GM23248 (cell line): ENCODE measurements at regions not wholly inside any gene's neighbourhood (a gene's known extent, or its start where the extent isn't known, plus 50 kb on each side); places are given as distances from the start of the nearest gene placed in this dataset.

Experiments
- DNase-seq: peaks from one replicate; pipeline ENCODE4 v3.0.0-alpha.2; 2015
- H2AFZ ChIP-seq: fragments of 200-600 bp; sonication (generic); 2 replicates; pipeline ENCODE4 v1.6.1; 2016; ENCODE audit warnings: antibody characterized with exemption
- H3F3A ChIP-seq: fragments of 200-600 bp; sonication (generic); 2 replicates; pipeline ENCODE4 v1.6.1; 2016; ENCODE audit warnings: mild to moderate bottlenecking, antibody characterized with exemption, mixed run types; ENCODE audit not compliant: insufficient read depth
- H3K27ac ChIP-seq: fragments of 200-600 bp; sonication (generic); 2 replicates; pipeline ENCODE4 v1.5.1; 2016; ENCODE audit warnings: mild to moderate bottlenecking
- H3K27me3 ChIP-seq: fragments of 200-600 bp; sonication (generic); replicated peaks from 2 replicates; pipeline ENCODE4 v1.6.1; 2016; ENCODE audit warnings: mild to moderate bottlenecking; ENCODE audit not compliant: insufficient read depth
- H3K36me3 ChIP-seq: fragments of 200-600 bp; sonication (generic); 2 replicates; pipeline ENCODE4 v1.6.1; 2016; ENCODE audit warnings: low read depth, mild to moderate bottlenecking
- H3K4me1 ChIP-seq: fragments of 200-600 bp; sonication (generic); 2 replicates; pipeline ENCODE4 v1.6.1; 2016; ENCODE audit warnings: mild to moderate bottlenecking; ENCODE audit not compliant: insufficient read depth
- H3K4me2 ChIP-seq: fragments of 200-600 bp; sonication (generic); one replicate; pipeline ENCODE4 v1.6.1; 2016; ENCODE audit warnings: mild to moderate bottlenecking; ENCODE audit not compliant: unreplicated experiment
- H3K4me3 ChIP-seq: fragments of 200-600 bp; sonication (generic); 2 replicates; pipeline ENCODE4 v1.5.1; 2016; ENCODE audit warnings: mild to moderate bottlenecking
- H3K79me2 ChIP-seq: fragments of 200-600 bp; sonication (generic); 2 replicates; pipeline ENCODE4 v1.6.1; 2016; ENCODE audit warnings: mild to moderate bottlenecking; ENCODE audit not compliant: insufficient read depth
- H3K9ac ChIP-seq: fragments of 200-600 bp; sonication (generic); 2 replicates; pipeline ENCODE4 v1.6.1; 2016; ENCODE audit warnings: mild to moderate bottlenecking
- H3K9me2 ChIP-seq: fragments of 200-600 bp; sonication (generic); 2 replicates; pipeline ENCODE4 v1.6.1; 2016; ENCODE audit warnings: mixed run types, mild to moderate bottlenecking, moderate library complexity; ENCODE audit not compliant: insufficient read depth
- H3K9me3 ChIP-seq: fragments of 200-600 bp; sonication (generic); one replicate; pipeline ENCODE4 v1.6.1; 2017; ENCODE audit warnings: low read depth
- H4K20me1 ChIP-seq: fragments of 200-600 bp; sonication (generic); 2 replicates; pipeline ENCODE4 v1.6.0; 2016; ENCODE audit not compliant: insufficient read depth
- EZH2 ChIP-seq: fragments of 200-600 bp; sonication (generic); IDR thresholded peaks from 2 replicates; pipeline ENCODE4 v1.6.1; 2018; ENCODE audit warnings: antibody characterized with exemption, mild to moderate bottlenecking; ENCODE audit not compliant: insufficient read depth, poor library complexity, severe bottlenecking
- EZH2phosphoT487 ChIP-seq: fragments of 200-600 bp; sonication (generic); IDR thresholded peaks from 2 replicates; pipeline ENCODE4 v1.6.1; 2018; ENCODE audit warnings: antibody characterized with exemption, moderate library complexity, mild to moderate bottlenecking, low read depth; ENCODE audit not compliant: insufficient read depth
- WGBS, 2 experiments: methylation state at CpG; one replicate each; pipeline ENCODE4 v1.1.6; 2015 to 2017; ENCODE audit warnings: low lambda C conversion rate in 2 of 2, low coverage in 1 of 2; ENCODE audit errors: missing lambda C conversion rate in 2 of 2; 5-methylcytosine and 5-hydroxymethylcytosine counted together
- in situ Hi-C: fragments of 300-500 bp; cut with MboI; formaldehyde crosslinking; loops from 2 replicates; pipeline ENCODE4 v1.15.0; 2020

DNA sequence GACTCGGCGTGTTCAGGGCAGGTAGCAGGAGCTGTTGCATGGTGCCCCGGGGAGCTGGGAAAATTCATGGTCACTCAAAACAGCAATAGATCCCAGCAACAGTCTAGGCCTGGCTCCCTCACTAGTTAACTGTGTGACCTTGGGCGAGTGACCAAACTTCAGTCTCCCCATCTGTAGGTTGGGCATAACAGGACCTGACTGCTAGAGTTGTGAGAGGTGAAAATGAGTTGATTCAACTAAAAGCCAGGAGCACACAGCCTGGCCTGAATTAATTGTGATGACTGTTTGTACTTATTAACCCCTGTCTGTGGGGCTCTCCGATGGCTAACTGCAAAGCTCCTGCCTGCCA, 306.9 kb downstream of the SOX9 start:
- H3K27ac ChIP-seq: no peak overlapping the region
- no peak overlapping the region for H2AFZ ChIP-seq
- H3K79me2 ChIP-seq: peaks cover 19% of the 10 kb centered on the region
- H3F3A ChIP-seq: 0 out of 2 replicates have a peak, but pooled peaks cover 9% of the 10 kb centered on the region
- no peaks in the 10 kb centered on the region for H4K20me1 ChIP-seq
- no peak overlapping the region for H3K4me3 ChIP-seq
- peaks cover 19% of the 10 kb centered on the region for H3K4me1 ChIP-seq
- H3K4me2 ChIP-seq: no peak overlapping the region
- no peaks in the 10 kb centered on the region for H3K36me3 ChIP-seq
- 77 to 78% methylated on average over 5 of the region's 5 CpGs for WGBS, 2 experiments
- in situ Hi-C loops: no loop called here
- H3K27me3 ChIP-seq: no peaks in the 10 kb centered on the region
- no peaks in the 10 kb centered on the region for H3K9me2 ChIP-seq
- TF ChIP-seq EZH2phosphoT487 (no peak), EZH2 (no peak)
- no peak for DNase-seq
- no peak overlapping the region for H3K9ac ChIP-seq
- no peaks in the 10 kb centered on the region for H3K9me3 ChIP-seq

DNA sequence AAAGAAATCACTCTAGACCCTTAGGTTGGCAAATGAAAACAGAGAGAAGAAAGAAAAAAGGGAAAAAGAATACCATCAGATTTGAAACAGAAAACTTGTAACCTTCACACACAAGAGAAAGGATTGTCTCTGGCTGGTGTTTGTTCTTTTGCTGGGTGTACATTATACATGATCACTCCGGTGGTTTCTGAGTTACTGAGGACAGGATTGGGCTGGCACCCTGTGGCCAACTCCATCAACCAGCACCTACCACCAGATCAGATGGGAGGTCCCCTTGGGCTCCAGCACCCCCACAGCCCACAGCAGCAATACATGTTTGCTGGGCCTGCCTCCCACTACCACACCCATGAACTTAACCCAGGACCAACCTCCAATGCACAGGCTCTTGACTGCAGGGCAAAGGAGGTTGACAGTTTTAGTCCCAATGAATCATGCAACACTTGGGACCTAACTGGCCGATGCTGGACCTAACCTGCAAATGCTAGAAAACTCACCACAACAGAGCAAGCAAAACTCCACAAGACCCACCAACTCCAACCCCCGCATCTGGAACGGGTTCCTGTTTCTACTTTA, 308.3 kb downstream of the SOX9 start:
- no peak overlapping the region for H3K27ac ChIP-seq
- no peaks in the 10 kb centered on the region for H3K9me3 ChIP-seq
- H3K4me3 ChIP-seq: no peak overlapping the region
- no peaks in the 10 kb centered on the region for H3K36me3 ChIP-seq
- in situ Hi-C loops: no loop called here
- no peak overlapping the region for H2AFZ ChIP-seq
- no peaks in the 10 kb centered on the region for H3K27me3 ChIP-seq
- peaks cover 25% of the 10 kb centered on the region for H3K79me2 ChIP-seq
- no peak overlapping the region for H3K4me2 ChIP-seq
- H3K9me2 ChIP-seq: no peaks in the 10 kb centered on the region
- no peaks in the 10 kb centered on the region for H4K20me1 ChIP-seq
- H3K4me1 ChIP-seq: peaks cover 9% of the 10 kb centered on the region; the same call in 1 of the 2 replicates
- no peak for TF ChIP-seq EZH2phosphoT487
- TF ChIP-seq EZH2: no peak
- H3F3A ChIP-seq: no peaks in the 10 kb centered on the region
- 88 to 94% methylated on average over 4 of the region's 4 CpGs for WGBS, 2 experiments
- H3K9ac ChIP-seq: no peak overlapping the region
- no peak for DNase-seq

DNA sequence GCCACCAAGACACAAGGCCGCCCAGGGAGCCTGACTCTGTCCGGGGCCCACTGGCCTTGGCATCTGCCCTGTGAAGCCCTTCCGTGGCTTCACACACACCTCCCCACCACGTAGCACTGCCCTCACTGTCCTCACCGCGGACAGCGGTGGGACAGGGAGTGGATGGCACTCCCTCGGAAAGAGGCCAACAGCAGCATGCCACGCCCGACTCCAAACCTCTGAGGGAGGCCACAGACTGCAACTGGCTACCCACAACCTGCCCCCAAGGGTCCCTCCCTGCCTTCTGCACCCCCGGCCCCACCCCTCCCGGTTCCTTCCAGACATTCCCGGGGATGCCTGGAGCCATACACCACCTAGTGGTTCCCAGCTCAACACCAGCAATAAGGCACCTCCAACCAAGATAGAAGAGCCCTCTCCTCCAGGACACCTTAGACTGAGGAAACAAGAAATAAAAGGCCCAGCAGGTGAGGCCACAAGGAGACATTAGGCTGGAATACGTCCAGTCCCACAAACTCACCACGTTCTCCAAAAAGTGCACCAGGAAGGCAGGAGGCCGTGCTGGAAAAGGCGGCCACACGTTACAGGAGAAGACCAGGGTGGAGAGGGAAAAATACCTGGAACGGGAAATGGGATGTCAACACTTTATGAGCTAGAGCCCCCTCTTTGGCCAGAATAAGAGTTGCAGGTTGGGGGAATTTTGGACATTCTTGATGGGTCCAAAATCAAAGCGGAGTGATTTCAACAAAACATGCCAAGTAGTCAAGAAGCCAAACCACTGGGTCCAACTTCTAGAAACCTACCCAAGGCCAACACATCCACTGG, 310.0 kb downstream of the SOX9 start:
- in situ Hi-C loops: no loop called here
- no peak overlapping the region for H3K4me2 ChIP-seq

DNA sequence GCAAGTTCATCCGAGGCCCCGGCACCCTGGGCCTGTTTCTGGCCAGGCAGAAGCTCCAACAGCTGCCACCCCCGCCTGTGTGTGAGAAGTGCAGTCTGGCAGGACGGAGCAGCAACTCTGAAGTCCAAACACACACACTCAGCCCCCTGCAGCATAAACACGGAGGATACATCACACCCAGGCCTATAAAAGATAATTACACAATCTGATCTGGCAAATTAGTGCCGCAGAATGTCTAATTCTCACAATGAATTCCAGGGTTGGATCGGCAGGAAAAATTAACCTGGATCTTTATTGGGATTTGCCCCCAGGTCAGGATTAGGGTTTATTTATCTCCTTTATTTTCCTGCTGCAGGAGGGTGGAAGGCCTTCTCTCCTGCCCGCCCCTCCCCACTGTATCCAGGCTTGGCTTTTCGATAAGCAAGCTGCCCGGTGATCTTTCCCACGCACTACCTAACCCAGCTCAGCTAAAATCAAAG, 311.4 kb downstream of the SOX9 start:
- DNase-seq: peak; percentile 50
- peaks cover 9% of the 10 kb centered on the region; the same call in 1 of the 2 replicates for H3K4me1 ChIP-seq
- H3K4me2 ChIP-seq: no peak overlapping the region
- peak overlapping the region; percentile 25; the same call in 1 of the 2 replicates for H3K9ac ChIP-seq
- in situ Hi-C loops: no loop called here
- H3K4me3 ChIP-seq: no peak overlapping the region
- TF ChIP-seq EZH2 (no peak), EZH2phosphoT487 (no peak)
- no peaks in the 10 kb centered on the region for H4K20me1 ChIP-seq
- peaks cover 25% of the 10 kb centered on the region for H3K79me2 ChIP-seq
- no peak overlapping the region for H3K27ac ChIP-seq
- no peaks in the 10 kb centered on the region for H3K36me3 ChIP-seq
- 53 to 61% methylated on average over 11 of the region's 11 CpGs for WGBS, 2 experiments
- no peaks in the 10 kb centered on the region for H3K27me3 ChIP-seq
- no peaks in the 10 kb centered on the region for H3K9me3 ChIP-seq
- H3K9me2 ChIP-seq: no peaks in the 10 kb centered on the region
- H3F3A ChIP-seq: no peaks in the 10 kb centered on the region
- H2AFZ ChIP-seq: peak overlapping the region; percentile 39; the same call in 1 of the 2 replicates

More for the DNA sequence above, 310.0 kb downstream of the SOX9 start:
- Histone ChIP-seq H3K9ac (no peak overlapping the region), H3K4me3 (no peak overlapping the region), H3K9me3 (no peaks in the 10 kb centered on the region), H3K27me3 (no peaks in the 10 kb centered on the region), H4K20me1 (no peaks in the 10 kb centered on the region), H3K27ac (no peak overlapping the region), H3K4me1 (peaks cover 9% of the 10 kb centered on the region; the same call in 1 of the 2 replicates), H2AFZ (no peak overlapping the region), H3K79me2 (peaks cover 25% of the 10 kb centered on the region), H3K9me2 (no peaks in the 10 kb centered on the region), H3F3A (no peaks in the 10 kb centered on the region), H3K36me3 (no peaks in the 10 kb centered on the region)
- TF ChIP-seq EZH2phosphoT487 (no peak), EZH2 (no peak)
- peak; percentile 11 for DNase-seq
- WGBS, 2 experiments: 90 to 92% methylated on average over 15 to 20 of the region's 20 CpGs
